HG02678 (cell line): ENCODE measurements at regions not wholly inside any gene's neighbourhood (a gene's known extent, or its start where the extent isn't known, plus 50 kb on each side); places are given as distances from the start of the nearest gene placed in this dataset.
"Not testable (repeated sequence)": the region's sequence is repeated elsewhere in the genome, so short reads cannot be mapped to it uniquely, and the experiment has no call there.

ENCODE experiments used
- ATAC-seq: cut with Tn5 transposase; IDR thresholded peaks from one replicate; pipeline ENCODE4 v1.9.1; 2021; ENCODE audit warnings: mild to moderate bottlenecking, moderate library complexity; ENCODE audit not compliant: unreplicated experiment

DNA sequence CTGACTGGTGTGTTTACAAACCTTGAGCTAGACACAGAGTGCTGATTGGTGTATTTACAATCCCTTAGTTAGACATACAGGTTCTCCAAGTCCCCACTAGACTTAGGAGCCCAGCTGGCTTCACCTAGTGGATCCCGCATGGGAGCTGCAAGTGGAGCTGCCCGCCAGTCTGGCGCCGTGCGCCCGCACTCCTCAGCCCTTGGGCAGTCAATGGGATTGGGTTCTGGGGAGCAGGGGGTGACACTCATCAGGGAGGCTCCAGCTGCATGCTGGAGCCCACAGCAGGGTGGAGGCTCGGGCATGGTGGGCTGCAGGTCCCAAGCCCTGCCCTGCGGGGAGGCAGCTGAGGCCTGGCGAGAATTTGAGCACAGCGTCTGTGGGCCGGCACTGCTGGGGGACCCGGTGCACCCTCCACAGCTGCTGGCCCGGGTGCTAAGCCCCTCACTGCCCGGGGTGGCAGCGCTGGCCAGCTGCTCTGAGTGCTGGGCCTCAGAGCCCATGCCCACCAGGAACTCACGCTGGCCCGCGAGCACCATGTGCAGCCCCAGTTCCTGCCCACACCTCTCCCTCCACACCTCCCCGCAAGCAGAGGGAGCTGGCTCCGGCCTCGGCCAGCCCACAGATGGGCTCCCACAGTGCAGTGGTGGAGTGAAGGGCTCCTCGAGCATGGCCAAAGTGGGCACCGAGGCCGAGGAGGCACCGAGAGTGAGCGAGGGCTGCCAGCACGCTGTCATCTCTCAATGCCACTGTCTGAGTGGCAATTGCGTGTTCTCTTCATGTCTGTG lies 290.6 kb upstream of the RGPD4 start:
- not testable (repeated sequence) for ATAC-seq

DNA sequence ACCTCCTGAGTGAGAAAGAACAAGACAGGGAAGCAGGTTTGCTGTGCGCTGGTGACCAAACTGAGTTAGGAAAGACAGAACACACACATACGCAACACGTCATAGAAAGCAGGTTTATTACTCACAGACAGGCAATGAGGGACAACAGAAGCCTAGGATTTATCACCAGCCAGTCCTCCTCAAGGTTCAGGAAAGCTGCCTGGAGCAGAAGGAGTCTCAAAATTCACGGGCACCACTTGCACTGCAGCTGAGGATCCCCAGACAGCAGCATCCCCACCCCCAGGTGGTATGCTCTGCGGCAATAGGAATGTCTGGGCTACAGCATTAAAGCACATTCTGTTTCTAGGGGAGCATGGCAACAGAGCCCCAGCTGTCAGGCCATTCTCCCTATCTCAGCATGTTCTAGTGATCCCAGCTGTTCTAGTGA lies 284.4 kb upstream of the RGPD4 start:
- no peak for ATAC-seq

DNA sequence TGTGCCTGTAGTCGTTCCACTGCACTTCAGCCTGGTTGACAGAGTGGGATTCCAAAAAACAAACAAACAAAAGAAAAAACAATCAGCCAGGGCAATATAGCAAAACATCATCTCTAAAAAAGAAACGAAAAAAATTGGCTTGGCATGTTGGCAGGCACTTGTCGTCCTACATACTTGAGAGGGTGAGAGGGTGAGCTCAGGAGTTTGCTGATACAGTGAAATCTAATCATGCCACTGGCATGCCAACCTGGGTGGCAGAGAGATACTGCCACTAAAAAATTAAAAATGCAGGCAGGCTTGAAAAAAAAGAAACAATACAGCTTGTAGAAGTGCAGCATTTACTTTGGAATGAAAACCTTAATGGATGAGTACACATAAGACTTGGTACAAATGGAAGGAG lies 282.9 kb upstream of the RGPD4 start:
- no peak for ATAC-seq

DNA sequence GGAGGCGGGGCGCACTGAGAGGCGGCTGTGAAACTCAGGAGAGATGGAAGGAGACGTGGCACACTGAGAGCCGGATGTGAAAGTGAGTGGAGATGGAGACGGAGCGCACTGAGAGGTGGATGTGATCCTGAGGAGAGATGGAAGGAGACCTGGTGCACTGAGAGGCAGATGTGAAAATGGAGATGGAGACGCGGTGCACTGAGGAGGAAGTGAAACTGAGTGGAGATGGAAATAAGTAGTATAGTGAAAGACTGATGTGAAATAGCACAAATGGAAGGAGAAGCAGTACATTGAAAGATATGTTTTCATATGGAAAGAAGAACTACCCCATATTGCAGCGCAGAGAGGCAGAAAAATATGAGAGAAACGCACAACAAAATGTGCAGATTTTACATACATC lies 281.6 kb upstream of the RGPD4 start:
- no peak for ATAC-seq

DNA sequence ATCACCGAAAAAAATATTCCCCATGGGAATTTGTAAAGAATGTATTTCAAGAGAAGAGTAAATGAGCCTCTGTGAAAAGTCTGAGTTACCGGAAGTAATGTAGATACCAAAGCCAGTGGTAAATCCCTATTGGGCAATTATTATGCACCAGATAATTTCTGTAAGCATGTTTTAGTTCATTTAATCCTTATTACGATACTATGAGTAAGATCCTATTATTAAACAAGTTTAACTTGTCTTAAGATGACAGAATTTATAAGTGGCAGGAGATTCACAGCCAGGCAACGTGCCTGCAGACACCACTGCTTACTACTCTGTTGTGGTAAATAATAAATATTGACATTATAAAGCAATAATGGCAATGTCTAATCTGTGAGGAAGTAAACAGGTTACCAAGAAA lies 280.8 kb upstream of the RGPD4 start:
- no peak for ATAC-seq

DNA sequence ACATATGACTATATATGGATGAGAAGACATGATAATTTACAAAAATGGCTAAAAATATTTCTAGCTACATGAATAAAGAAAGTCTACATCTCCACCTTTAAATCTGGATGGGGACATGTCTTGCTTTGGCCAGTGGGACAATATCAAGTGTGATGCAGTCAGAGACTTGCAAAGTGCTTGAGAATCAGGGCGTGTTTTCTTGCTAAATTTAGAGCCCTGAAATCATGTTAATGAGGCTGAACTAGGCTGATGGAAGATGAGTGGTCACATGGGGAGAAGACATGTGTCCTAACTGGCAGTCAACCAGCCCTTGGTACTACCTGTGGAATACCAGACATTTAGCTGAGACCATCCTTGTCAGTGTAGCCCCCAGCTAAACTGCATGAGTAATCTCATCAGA lies 278.5 kb upstream of the RGPD4 start:
- no peak for ATAC-seq

DNA sequence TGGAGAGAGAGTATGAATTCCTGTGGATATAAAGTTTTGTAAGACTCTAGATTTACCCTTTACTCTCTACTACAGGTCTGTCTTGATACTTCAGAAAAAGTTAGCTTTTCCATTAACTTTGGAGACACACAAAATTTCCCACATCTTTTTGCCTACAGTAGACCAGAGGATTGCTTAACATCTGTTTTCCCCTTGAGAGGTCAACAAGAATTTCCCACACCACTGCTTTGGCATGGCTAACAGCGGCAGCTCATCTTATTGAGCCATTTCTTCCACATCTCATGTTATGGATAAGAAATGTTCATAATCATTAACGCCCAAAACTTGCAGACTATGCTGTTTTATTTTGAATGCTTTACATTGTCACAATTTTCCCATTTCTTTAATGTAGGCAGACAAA lies 273.6 kb upstream of the RGPD4 start:
- ATAC-seq, result no peak

DNA sequence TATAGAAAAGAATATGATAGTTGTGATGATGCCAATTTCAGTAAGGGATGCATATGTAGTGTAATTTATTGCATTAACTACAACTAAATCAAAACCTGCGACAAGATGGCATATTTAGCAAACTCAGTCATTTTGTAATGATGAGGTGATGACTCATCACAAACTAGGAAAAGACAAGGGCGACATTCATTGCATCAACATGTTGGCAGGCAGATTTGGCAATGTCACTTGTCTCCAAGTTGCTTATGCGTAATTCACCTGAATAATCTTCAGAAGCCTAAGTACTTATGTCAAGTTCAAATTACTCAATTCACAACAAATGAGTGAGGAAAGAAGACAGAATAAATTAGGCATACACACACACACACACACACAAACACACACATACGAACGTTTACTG lies 273.2 kb upstream of the RGPD4 start:
- no peak for ATAC-seq

DNA sequence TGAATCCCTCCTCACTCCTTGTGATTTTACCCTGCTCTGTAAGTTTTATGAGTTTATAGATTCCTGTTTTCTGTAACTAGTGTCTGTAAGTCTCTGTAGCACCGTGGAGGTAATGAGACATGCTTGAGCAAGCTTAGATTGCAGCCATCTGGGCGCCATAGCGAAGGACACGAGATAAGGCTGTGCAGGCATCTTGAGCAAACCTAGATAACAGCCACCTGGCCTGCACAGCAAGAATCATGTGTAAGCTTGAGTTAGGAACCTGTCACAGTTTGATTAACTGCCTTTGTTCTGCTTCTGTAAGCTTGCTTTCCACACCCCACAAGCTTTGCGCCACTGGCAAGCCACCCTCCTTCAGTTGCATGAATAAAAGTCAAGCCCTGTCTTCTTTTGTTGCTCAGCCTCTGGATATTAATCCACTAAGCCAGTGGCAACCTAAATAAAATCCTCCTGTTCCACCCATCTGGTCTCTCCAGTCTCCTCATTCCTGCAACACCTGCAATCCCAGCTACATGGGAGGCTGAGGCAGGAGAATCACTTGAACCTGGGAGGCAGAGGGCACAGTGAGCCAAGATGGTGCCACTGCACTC lies 270.6 kb upstream of the RGPD4 start:
- no peak for ATAC-seq

DNA sequence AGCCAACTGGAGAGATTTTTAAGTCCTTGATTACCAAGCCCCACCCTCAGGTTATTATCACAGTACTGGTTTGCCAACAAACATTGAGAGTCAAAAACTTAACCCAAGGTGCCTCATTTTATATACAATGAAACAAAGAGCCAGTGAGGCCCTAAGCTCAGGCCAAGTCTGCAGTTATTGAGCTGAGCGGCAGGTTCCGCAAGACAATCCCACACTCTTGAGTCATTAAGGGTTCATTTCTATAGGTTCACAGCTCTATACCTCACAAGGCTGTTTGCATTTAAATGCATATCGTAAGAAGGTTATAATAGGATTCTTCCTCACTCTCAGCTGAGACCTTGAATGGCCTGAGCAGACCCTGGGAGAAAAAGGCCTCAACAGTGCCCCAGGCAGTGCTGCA lies 268.4 kb upstream of the RGPD4 start:
- no peak for ATAC-seq

DNA sequence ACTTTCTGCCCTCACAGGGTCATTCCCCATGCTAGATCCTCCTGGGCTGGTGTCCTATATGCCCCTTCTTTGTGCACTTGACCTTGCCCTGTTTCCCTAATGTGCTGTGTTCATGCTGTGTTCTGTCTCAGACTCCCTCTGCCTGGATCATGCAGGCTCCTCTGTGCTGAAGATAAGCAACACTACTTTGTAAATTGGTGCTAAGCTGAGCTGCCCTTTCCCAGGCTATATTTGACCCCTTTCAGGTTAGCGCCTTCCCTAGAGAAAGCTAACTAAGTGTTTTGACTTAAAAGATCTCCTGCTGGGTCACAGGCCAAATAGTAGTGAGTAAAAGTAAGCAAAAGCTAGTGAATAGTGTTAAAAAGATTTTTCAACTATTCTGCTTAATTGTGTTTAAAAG lies 257.2 kb upstream of the RGPD4 start:
- ATAC-seq, result no peak

DNA sequence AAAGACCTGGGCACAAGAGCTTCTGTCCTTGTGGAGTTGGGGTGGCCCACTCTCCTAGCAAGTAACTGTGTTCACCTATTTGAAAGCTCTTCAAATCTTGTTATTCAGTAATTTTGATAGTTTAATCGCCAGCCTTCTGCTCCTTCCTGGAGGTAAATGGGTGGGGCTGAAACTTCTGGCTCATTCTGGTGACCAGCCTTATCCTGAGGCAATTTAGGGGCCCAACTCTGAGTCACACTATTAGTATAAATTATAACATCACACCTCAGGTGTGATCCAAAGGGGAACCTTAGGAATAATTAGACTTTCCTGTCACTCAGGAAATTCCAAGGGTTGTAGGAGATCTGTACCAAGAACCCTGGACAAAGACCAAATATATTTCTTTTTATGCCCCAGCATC lies 255.8 kb upstream of the RGPD4 start:
- no peak for ATAC-seq

DNA sequence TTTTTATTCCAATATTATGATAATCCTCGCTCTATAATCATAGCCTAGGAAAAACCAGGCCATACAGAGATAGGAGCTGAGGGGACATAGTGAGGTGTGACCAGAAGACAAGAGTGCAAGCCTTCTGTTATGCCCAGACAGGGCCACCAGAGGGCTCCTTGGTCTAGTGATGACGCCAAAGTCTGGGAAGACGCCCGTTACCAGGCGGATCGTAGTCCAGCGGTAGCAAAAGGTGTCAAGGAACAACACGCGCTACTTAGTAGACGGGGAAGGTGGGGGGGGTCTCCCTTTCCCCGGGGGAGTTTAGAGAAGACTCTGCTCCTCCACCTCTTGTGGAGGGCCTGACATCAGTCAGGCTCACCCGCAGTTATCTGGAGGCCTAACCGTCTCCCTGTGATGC lies 253.8 kb upstream of the RGPD4 start:
- ATAC-seq, result not testable (repeated sequence)

DNA sequence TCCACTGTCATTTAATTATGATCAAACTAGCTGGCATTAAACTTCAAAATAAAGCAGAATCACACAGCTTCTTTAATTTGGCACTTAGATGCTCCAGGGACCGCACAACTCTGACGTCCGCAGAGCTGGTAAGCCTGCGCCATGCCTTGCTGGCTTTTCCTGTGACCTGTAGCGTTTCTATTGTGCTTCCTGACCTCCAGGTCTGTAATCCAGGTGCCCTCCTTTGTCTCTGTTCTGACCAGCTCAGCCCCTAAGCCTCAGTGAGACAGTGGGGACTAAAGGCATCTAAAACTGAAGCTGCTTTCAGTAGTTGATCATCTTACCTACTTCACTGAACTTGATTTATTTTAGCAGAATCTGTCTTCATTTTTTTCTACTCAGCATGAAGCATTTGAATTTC lies 249.7 kb upstream of the RGPD4 start:
- no peak for ATAC-seq

DNA sequence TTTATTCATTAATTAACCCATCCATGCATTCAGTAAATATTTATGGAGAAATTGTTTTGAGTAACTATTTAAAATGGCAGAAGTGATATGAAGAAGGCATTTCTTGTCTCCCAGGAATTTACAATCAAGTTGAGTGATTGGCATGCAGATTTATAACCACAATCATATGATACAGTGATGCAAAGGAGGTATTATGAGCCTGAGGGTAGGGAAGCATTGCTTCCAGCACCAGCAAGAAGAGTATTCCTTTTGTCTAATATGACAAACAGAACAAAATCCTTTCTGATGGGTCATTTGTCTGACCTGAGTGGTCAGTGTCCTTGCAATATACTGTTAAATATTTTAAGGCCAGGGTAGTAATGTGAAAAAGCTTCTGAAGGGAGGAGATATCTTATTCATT lies 244.2 kb upstream of the RGPD4 start:
- ATAC-seq, result no peak

DNA sequence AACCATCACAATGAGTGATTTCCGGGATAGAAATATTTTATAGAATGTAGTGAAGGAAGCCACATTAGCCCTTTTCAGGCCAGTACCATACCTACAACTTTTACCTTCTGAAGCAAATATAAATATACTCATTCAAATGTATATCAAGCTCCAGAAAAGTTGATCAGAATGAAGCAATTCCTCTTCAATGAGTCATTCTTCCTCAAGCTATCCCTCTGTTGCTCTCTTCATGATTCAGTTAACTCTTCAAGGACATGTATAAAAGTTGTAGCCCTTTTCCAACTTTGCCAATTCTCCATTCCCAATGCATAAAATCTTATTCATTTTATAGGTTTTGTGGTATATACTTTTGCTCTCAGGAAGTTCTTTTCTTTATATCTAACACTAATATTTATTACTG lies 242.1 kb upstream of the RGPD4 start:
- ATAC-seq, result no peak

DNA sequence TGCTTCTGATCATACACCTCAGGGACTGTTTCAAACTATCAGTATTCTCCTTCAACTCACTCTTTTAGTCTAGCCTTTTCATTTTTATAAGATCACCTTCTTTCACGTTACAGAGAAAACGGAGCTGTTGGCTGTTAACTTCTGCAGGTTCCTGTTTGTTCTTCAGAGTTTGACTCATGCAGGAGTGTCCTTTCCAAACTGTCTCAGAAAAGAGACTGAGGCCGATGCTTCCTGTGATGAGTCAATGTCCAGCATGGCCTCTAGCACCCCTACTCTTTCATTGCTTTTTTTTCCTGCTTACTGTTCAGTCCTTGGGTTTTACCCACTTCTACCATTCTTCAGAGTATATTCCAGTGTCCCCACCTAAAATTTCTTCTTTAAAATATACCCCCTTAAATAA lies 240.8 kb upstream of the RGPD4 start:
- ATAC-seq, result no peak

DNA sequence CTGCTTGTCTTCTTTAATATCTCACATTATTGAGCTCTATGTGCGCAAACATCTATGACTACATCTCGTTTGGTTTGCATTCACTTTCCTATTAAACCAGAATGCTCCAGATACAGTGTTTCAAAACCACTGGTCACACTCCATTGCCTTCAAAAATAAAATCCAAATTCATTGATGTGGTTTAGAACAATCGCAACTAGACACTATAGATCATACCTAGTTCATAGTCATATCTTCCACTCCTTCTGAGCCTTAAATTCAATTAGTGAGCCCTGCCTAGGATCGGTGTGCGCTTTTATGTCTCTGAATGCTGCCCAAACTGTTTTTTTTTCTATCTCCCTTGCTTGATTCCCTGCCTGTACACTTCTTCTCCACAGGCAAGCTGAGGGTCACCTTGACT lies 238.5 kb upstream of the RGPD4 start:
- ATAC-seq, result no peak

DNA sequence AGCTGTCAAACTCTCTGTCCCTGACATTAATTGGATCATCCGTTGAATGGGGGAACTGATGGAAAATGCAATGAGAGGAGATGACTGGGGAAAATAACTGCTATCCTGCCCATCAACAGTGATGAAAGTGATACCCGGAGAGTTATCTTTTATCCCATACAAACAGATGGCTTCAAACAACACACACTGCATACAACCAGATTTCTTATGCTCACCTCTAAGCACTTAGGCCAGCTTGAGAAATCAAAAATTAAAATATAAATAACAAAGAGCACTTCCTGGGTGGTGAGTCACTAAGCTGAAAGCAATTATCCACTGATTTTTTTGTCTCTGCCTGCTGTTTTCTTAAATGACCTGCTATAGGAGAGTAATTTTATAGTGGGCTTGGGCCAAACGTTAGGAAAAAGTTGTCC lies 237.6 kb upstream of the RGPD4 start:
- ATAC-seq, result no peak

DNA sequence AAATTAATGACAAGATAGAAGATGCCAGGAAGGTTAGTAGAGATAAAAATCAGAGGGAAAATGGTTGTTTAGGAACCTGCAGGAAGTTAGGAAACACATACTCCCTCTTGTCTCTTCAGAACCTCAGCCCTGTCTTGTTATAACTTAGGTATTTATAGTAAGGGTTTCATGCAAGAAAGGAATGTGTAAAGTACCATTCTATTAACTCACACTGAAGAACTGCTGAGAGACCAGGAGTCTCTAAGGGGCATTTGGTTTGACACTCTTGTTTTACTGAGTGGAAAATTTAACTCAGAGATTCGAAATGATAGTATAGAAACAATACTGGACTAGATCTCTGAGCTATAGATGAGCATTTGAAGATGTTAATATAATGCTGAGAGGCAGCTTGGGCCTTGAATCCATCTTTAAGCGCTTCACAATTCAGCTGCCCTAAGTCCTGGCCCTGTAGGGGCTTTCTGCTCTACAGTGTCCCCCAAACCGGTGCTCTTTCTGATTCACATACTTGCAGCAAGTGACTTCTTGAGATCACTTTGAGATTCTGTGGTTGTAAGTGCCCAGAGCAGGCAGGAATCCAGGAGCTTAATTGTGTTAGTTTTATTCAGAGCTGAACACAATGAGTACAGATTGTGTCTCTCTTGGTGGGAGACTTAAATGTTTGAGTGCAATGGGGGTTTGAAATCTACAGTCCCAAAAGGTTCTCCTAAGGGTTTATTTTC lies 235.0 kb upstream of the RGPD4 start:
- no peak for ATAC-seq

DNA sequence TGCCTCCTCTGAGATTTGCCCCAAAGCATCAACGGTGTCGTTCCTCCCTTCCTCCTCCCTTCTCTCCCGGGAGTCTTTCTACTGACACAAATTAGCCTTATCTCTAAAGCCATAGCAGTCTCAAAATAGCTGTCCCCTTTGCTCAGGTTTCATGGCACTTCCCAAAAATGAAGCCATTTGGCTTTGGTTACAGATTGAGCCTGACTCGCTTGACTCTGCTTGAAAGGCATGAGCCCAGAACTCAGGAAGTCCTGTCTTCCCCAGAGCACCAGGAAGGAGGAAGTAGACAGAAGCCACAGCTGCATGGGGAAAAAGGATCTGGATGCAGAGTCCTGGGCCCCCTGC lies 234.4 kb upstream of the RGPD4 start:
- no peak for ATAC-seq

DNA sequence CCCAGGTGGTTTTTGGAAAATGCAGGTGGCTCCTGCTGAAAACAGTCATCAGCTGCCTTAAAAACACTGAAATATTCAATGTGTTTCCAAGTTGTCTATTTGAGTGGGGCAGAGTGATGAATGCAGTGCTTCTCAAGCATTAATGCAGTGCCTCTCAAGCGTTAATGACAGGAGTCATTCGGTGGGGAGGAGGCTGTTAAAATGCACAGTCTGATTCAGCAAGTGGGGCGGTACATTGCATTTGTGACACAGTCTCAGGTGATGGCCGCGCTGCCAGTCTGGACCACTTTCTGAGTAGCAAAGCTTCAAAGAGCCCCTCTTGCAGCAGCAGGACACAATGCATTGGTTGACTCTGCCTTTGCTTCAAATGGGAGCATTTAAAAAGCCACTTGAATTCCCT lies 231.4 kb upstream of the RGPD4 start:
- ATAC-seq, result no peak
